Loucy (cell line): ENCODE measurements at regions not wholly inside any gene's neighbourhood (a gene's known extent, or its start where the extent isn't known, plus 50 kb on each side); places are given as distances from the start of the nearest gene placed in this dataset.

Experiments
- H2AFZ ChIP-seq: fragments of 200-600 bp; sonication (generic); 2 replicates; pipeline ENCODE4 v1.6.0; 2016; ENCODE audit warnings: antibody characterized with exemption, mild to moderate bottlenecking, low read length, moderate library complexity
- H3F3A ChIP-seq: fragments of 200-600 bp; 2 replicates; pipeline ENCODE4 v1.6.0; 2016; ENCODE audit warnings: antibody characterized with exemption, low read depth, mild to moderate bottlenecking
- H3K27me3 ChIP-seq: fragments of 200-600 bp; sonication (generic); 2 replicates; pipeline ENCODE4 v1.6.1; 2014; ENCODE audit warnings: low read length, mild to moderate bottlenecking; ENCODE audit not compliant: insufficient read depth, poor library complexity, severe bottlenecking
- H3K36me3 ChIP-seq: fragments of 200-600 bp; sonication (generic); 2 replicates; pipeline ENCODE4 v1.6.1; 2016; ENCODE audit warnings: low read length; ENCODE audit not compliant: insufficient read depth
- H3K4me1 ChIP-seq: fragments of 200-600 bp; sonication (generic); 2 replicates; pipeline ENCODE4 v1.5.1; 2014; ENCODE audit warnings: low read length, mild to moderate bottlenecking; ENCODE audit not compliant: insufficient read depth, poor library complexity, severe bottlenecking
- H3K4me2 ChIP-seq: fragments of 200-600 bp; sonication (generic); 2 replicates; pipeline ENCODE4 v1.6.0; 2014; ENCODE audit warnings: antibody characterized with exemption, low read length, low read depth, mild to moderate bottlenecking; ENCODE audit not compliant: poor library complexity, severe bottlenecking
- H3K4me3 ChIP-seq: fragments of 200-600 bp; sonication (generic); 2 replicates; pipeline ENCODE4 v1.5.1; 2014; ENCODE audit warnings: low read length, mild to moderate bottlenecking, mixed read lengths; ENCODE audit not compliant: poor library complexity, severe bottlenecking
- H3K79me2 ChIP-seq: fragments of 200-600 bp; sonication (generic); 2 replicates; pipeline ENCODE4 v1.6.1; 2014; ENCODE audit warnings: low read length; ENCODE audit not compliant: insufficient read depth
- H3K9ac ChIP-seq: fragments of 200-600 bp; sonication (generic); 2 replicates; pipeline ENCODE4 v1.6.0; 2014; ENCODE audit warnings: mild to moderate bottlenecking, low read depth, low read length, moderate library complexity; ENCODE audit not compliant: poor library complexity, severe bottlenecking
- H3K9me2 ChIP-seq: fragments of 200-600 bp; sonication (generic); replicated peaks from 2 replicates; pipeline ENCODE4 v1.6.1; 2016; ENCODE audit warnings: low read depth, low read length, mixed read lengths
- H3K9me3 ChIP-seq: fragments of 200-600 bp; sonication (generic); 2 replicates; pipeline ENCODE4 v1.6.1; 2014; ENCODE audit warnings: mild to moderate bottlenecking, antibody characterized with exemption, low read length, low read depth; ENCODE audit not compliant: insufficient read depth
- H4K20me1 ChIP-seq: fragments of 200-600 bp; sonication (generic); 2 replicates; pipeline ENCODE4 v1.6.0; 2014; ENCODE audit warnings: antibody characterized with exemption, low read length, mild to moderate bottlenecking; ENCODE audit not compliant: insufficient read depth, poor library complexity, severe bottlenecking
- EZH2phosphoT487 ChIP-seq: fragments of 200-600 bp; IDR thresholded peaks from 2 replicates; pipeline ENCODE4 v1.6.1; 2018; ENCODE audit warnings: antibody characterized with exemption, mild to moderate bottlenecking, moderate library complexity, borderline replicate concordance
- TF ChIP-seq, protein P1 (sequence below): fragments of 200-600 bp; sonication (generic); conservative IDR thresholded peaks from 2 replicates; pipeline ENCODE4 v1.5.1; 2014; ENCODE audit warnings: mild to moderate bottlenecking, antibody characterized with exemption, low read length

DNA sequence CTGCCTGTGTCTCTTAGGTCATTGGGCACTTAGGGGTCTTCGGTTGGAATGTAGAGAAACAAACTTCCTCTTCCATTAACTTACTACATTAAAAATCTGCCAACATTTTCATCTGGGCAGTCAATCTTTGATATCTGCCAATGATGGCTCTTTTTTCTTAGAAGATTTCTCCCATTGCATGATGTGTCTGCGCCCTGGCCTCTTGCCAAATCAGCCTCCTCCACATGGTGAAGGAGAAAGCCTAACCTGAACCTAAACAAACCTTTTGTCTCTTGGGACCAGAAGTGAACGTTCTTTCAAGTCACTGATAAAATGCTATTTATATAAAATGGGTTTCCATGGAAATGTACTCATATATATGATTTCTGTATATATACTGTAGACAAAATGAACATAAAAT lies 998.9 kb upstream of the GJE1 start:
- Histone ChIP-seq H2AFZ (no peak overlapping the region), H3K4me3 (no peak overlapping the region), H3K9ac (no peak overlapping the region), H3K4me1 (no peaks in the 10 kb centered on the region), H4K20me1 (no peaks in the 10 kb centered on the region), H3K79me2 (no peaks in the 10 kb centered on the region), H3K9me3 (no peaks in the 10 kb centered on the region), H3F3A (no peaks in the 10 kb centered on the region), H3K4me2 (no peak overlapping the region), H3K36me3 (no peaks in the 10 kb centered on the region), H3K27me3 (no peaks in the 10 kb centered on the region), H3K9me2 (no peaks in the 10 kb centered on the region)
- no peak for TF ChIP-seq EZH2phosphoT487
- TF ChIP-seq, protein P1, sequence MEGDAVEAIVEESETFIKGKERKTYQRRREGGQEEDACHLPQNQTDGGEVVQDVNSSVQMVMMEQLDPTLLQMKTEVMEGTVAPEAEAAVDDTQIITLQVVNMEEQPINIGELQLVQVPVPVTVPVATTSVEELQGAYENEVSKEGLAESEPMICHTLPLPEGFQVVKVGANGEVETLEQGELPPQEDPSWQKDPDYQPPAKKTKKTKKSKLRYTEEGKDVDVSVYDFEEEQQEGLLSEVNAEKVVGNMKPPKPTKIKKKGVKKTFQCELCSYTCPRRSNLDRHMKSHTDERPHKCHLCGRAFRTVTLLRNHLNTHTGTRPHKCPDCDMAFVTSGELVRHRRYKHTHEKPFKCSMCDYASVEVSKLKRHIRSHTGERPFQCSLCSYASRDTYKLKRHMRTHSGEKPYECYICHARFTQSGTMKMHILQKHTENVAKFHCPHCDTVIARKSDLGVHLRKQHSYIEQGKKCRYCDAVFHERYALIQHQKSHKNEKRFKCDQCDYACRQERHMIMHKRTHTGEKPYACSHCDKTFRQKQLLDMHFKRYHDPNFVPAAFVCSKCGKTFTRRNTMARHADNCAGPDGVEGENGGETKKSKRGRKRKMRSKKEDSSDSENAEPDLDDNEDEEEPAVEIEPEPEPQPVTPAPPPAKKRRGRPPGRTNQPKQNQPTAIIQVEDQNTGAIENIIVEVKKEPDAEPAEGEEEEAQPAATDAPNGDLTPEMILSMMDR: no peak

DNA sequence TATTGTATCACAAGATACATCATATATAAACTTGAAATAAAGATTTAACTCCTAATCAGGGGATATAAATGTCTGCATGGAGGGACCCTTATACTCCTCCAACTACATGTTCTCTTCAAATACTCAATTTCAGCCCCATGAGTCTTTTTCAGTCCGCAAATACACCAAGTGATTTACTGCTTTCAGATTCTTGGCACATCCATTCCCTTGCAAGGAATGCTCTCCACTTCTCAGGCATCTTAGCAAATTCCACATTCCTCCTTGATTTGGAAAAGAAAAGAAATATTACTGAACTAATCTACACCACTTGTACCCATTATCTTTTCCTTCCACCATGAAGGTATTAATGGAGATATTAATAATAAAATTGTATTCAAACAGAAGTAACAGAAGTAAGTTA lies 999.4 kb upstream of the GJE1 start:
- Histone ChIP-seq H3K36me3 (no peaks in the 10 kb centered on the region), H3F3A (no peaks in the 10 kb centered on the region), H3K27me3 (no peaks in the 10 kb centered on the region), H3K79me2 (no peaks in the 10 kb centered on the region), H4K20me1 (no peaks in the 10 kb centered on the region), H3K4me1 (no peaks in the 10 kb centered on the region), H3K9me3 (no peaks in the 10 kb centered on the region), H3K9ac (no peak overlapping the region), H3K9me2 (no peaks in the 10 kb centered on the region), H3K4me3 (no peak overlapping the region), H3K4me2 (no peak overlapping the region), H2AFZ (no peak overlapping the region)
- TF ChIP-seq EZH2phosphoT487: no peak
- TF ChIP-seq, protein P1: no peak

DNA sequence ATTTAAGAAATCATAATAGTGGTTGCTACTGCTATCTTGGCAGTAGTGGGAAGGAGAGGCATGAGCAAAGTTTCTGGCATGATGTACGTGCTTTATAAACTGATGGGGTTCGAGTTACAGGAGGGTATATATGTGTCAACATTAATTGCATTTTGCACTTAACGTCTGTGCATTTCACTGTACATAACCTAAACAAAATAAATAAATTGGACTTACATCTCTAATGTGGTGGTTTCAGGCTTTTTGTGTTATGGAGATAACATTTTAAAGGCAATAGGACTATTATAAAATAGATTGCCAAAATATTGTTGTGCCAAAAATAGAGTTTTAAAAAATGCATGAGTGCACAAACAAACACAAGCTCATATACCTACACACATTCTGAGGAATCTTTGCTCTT lies 1001.1 kb upstream of the GJE1 start:
- Histone ChIP-seq H3K4me2 (no peak overlapping the region), H3K9ac (no peak overlapping the region), H3F3A (no peaks in the 10 kb centered on the region), H3K36me3 (no peaks in the 10 kb centered on the region), H4K20me1 (no peaks in the 10 kb centered on the region), H3K27me3 (no peaks in the 10 kb centered on the region), H3K9me3 (no peaks in the 10 kb centered on the region), H2AFZ (no peak overlapping the region), H3K79me2 (no peaks in the 10 kb centered on the region), H3K4me3 (no peak overlapping the region), H3K4me1 (no peaks in the 10 kb centered on the region), H3K9me2 (no peaks in the 10 kb centered on the region)
- TF ChIP-seq, protein P1: no peak
- no peak for TF ChIP-seq EZH2phosphoT487
